ENCODE measurements at regions not wholly inside any gene's neighbourhood (a gene's known extent, or its start where the extent isn't known, plus 50 kb on each side); places are given as distances from the start of the nearest gene placed in this dataset.

GRCh38 chr14:83828406-83828805, 1701.5 kb upstream of the FLRT2 start:
- no peaks in the 10 kb centered on the region for H3K36me3 ChIP-seq (ENCODE audit: control insufficient read depth, insufficient read depth, low read length)
- DNase-seq (ENCODE audit: low read depth) (no peak), FAIRE-seq (no peak)
- H3K27me3 ChIP-seq (ENCODE audit: control insufficient read depth, insufficient read depth, low read length): no peaks in the 10 kb centered on the region
- no peak overlapping the region for H3K4me3 ChIP-seq (ENCODE audit: low read depth, low read length)
- no peak for TF ChIP-seq CTCF (IDR thresholded peaks at IDR 0.05; ENCODE audit: insufficient read depth, low read length, severe bottlenecking)

GRCh38 chr14:83830316-83830715, 1699.6 kb upstream of the FLRT2 start:
- DNase-seq (ENCODE audit: low read depth) (no peak), FAIRE-seq (no peak)
- Histone ChIP-seq H3K36me3 (ENCODE audit: control insufficient read depth, insufficient read depth, low read length) (no peaks in the 10 kb centered on the region), H3K4me3 (ENCODE audit: low read depth, low read length) (no peak overlapping the region), H3K27me3 (ENCODE audit: control insufficient read depth, insufficient read depth, low read length) (no peaks in the 10 kb centered on the region)
- no peak for TF ChIP-seq CTCF (IDR thresholded peaks at IDR 0.05; ENCODE audit: insufficient read depth, low read length, severe bottlenecking)

- DNase-seq (ENCODE audit: low read depth): no peak
- H3K4me3 ChIP-seq (ENCODE audit: low read depth, low read length): no peak overlapping the region
- TF ChIP-seq CTCF (IDR thresholded peaks at IDR 0.05; ENCODE audit: insufficient read depth, low read length, severe bottlenecking): no peak
- no peaks in the 10 kb centered on the region for H3K27me3 ChIP-seq (ENCODE audit: control insufficient read depth, insufficient read depth, low read length)
- H3K36me3 ChIP-seq (ENCODE audit: control insufficient read depth, insufficient read depth, low read length): no peaks in the 10 kb centered on the region
- FAIRE-seq: no peak
Observed at GRCh38 chr14:83838226-83838625, 1691.7 kb upstream of the FLRT2 start.

- H3K27me3 ChIP-seq (ENCODE audit: control insufficient read depth, insufficient read depth, low read length): no peaks in the 10 kb centered on the region
- no peak for FAIRE-seq
- TF ChIP-seq CTCF (IDR thresholded peaks at IDR 0.05; ENCODE audit: insufficient read depth, low read length, severe bottlenecking): no peak
- H3K4me3 ChIP-seq (ENCODE audit: low read depth, low read length): no peak overlapping the region
- H3K36me3 ChIP-seq (ENCODE audit: control insufficient read depth, insufficient read depth, low read length): no peaks in the 10 kb centered on the region
- no peak for DNase-seq (ENCODE audit: low read depth)
Observed at GRCh38 chr14:83842547-83842946, 1687.4 kb upstream of the FLRT2 start.

- FAIRE-seq (no peak), DNase-seq (ENCODE audit: low read depth) (no peak)
- no peak overlapping the region for H3K4me3 ChIP-seq (ENCODE audit: low read depth, low read length)
- no peaks in the 10 kb centered on the region for H3K36me3 ChIP-seq (ENCODE audit: control insufficient read depth, insufficient read depth, low read length)
- TF ChIP-seq CTCF (IDR thresholded peaks at IDR 0.05; ENCODE audit: insufficient read depth, low read length, severe bottlenecking): no peak
- H3K27me3 ChIP-seq (ENCODE audit: control insufficient read depth, insufficient read depth, low read length): no peaks in the 10 kb centered on the region
Observed at GRCh38 chr14:83847102-83847501, 1682.8 kb upstream of the FLRT2 start.

- FAIRE-seq (no peak), DNase-seq (ENCODE audit: low read depth) (no peak)
- no peaks in the 10 kb centered on the region for H3K27me3 ChIP-seq (ENCODE audit: control insufficient read depth, insufficient read depth, low read length)
- H3K4me3 ChIP-seq (ENCODE audit: low read depth, low read length): no peak overlapping the region
- H3K36me3 ChIP-seq (ENCODE audit: control insufficient read depth, insufficient read depth, low read length): no peaks in the 10 kb centered on the region
- no peak for TF ChIP-seq CTCF (IDR thresholded peaks at IDR 0.05; ENCODE audit: insufficient read depth, low read length, severe bottlenecking)
Observed at GRCh38 chr14:83850092-83850491, 1679.9 kb upstream of the FLRT2 start.
